Breast epithelium (tissue), 3 donors: ENCODE measurements at regions not wholly inside any gene's neighbourhood (a gene's known extent, or its start where the extent isn't known, plus 50 kb on each side); places are given as distances from the start of the nearest gene placed in this dataset.

Source experiments
- POLR2A ChIP-seq: fragments of 450-650 bp; IDR thresholded peaks from one replicate; pipeline ENCODE4 v1.6.1; 2016; ENCODE audit warnings: antibody characterized with exemption, mild to moderate bottlenecking, moderate library complexity
- POLR2AphosphoS5 ChIP-seq, 3 donors: sonication (generic); formaldehyde crosslinking; IDR thresholded peaks; one replicate each; pipeline ENCODE4 v1.6.1; 2017; ENCODE audit warnings: antibody characterized with exemption in 3 of 3
- TF ChIP-seq, protein P1 (sequence below), 3 donors: fragments of 450-650 bp; IDR thresholded peaks; one replicate each; pipeline ENCODE4 v1.5.1; 2016 to 2017; ENCODE audit warnings: antibody characterized with exemption in 3 of 3, mild to moderate bottlenecking in 3 of 3, moderate library complexity in 3 of 3

DNA sequence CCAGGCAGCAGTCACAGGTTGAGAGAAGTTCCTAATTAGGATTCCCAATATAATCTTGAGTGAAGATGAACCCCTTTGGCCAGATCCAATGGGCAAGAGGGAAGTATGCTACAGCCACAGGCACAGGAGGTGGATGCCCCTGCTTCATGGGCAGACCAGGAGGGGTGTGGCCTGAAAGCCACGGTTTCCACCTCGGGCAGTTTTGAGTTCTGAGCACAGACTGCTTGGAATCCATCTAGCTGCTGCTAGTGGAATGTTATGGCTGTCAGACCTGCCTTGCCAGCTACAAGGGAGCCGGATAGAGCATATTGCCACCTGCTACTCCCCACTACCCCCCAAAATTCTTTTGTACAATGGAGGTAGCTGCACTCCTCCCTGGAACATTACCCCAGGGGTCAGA lies 672.9 kb downstream of the HACE1 start:
- TF ChIP-seq POLR2AphosphoS5 (IDR thresholded peaks at IDR 0.05) (no peak), POLR2A (no peak)
- TF ChIP-seq, protein P1, sequence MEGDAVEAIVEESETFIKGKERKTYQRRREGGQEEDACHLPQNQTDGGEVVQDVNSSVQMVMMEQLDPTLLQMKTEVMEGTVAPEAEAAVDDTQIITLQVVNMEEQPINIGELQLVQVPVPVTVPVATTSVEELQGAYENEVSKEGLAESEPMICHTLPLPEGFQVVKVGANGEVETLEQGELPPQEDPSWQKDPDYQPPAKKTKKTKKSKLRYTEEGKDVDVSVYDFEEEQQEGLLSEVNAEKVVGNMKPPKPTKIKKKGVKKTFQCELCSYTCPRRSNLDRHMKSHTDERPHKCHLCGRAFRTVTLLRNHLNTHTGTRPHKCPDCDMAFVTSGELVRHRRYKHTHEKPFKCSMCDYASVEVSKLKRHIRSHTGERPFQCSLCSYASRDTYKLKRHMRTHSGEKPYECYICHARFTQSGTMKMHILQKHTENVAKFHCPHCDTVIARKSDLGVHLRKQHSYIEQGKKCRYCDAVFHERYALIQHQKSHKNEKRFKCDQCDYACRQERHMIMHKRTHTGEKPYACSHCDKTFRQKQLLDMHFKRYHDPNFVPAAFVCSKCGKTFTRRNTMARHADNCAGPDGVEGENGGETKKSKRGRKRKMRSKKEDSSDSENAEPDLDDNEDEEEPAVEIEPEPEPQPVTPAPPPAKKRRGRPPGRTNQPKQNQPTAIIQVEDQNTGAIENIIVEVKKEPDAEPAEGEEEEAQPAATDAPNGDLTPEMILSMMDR (IDR thresholded peaks at IDR 0.05): no peak
